AG09309 (cell line): ENCODE measurements at regions not wholly inside any gene's neighbourhood (a gene's known extent, or its start where the extent isn't known, plus 50 kb on each side); places are given as distances from the start of the nearest gene placed in this dataset.

ENCODE experiments used
- DNase-seq: peaks from one replicate; pipeline ENCODE4 v3.0.0-alpha.2; 2010; ENCODE audit warnings: low read depth
- H3K4me3 ChIP-seq: 2 replicates; pipeline ENCODE4 v1.5.1; 2011; ENCODE audit warnings: mild to moderate bottlenecking, low read depth, low read length, moderate library complexity; ENCODE audit not compliant: control insufficient read depth
- CTCF ChIP-seq: IDR thresholded peaks from 2 replicates; pipeline ENCODE4 v1.5.1; 2011; ENCODE audit warnings: mild to moderate bottlenecking, low read depth, low read length, inconsistent platforms; ENCODE audit not compliant: insufficient read depth, control insufficient read depth; ENCODE audit errors: missing control alignments

GRCh38 chr10:10833955-10834354 lies 183.7 kb upstream of the CELF2 start:
- no peak for DNase-seq
- no peak for TF ChIP-seq CTCF

DNA sequence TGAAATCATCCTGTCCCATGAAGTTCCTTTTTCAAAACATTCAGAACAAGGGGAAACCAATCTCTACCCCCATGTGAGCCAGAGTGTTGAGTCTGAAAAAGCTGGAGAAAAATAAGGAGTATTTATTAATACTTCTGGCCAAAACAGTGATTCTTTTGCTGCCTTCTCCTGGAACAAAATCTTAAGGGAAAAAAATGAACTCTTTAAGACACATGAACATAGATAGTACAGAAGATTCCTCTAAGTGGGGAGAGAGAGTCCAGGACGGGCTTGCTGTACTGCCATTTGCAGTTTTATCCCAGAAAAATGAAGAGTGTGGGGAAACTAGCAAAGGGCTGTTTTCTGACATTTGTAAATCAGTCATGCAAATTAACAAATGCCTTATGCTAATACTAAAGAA lies 173.4 kb upstream of the CELF2 start:
- no peak for DNase-seq
- H3K4me3 ChIP-seq, result no peak overlapping the region
- TF ChIP-seq CTCF, result no peak

More at GRCh38 chr10:10833955-10834354, 183.7 kb upstream of the CELF2 start:
- H3K4me3 ChIP-seq, result no peak overlapping the region

- TF ChIP-seq CTCF, result no peak
- no peak for DNase-seq
- no peak overlapping the region for H3K4me3 ChIP-seq
Measured at GRCh38 chr10:10845185-10845584, 172.5 kb upstream of the CELF2 start.

GRCh38 chr10:10845826-10846503 lies 171.7 kb upstream of the CELF2 start:
- TF ChIP-seq CTCF, result no peak
- DNase-seq, result no peak
- no peak overlapping the region for H3K4me3 ChIP-seq

GRCh38 chr10:10846504-10846900 lies 171.2 kb upstream of the CELF2 start:
- no peak for TF ChIP-seq CTCF
- no peak for DNase-seq
- H3K4me3 ChIP-seq, result no peak overlapping the region

DNA sequence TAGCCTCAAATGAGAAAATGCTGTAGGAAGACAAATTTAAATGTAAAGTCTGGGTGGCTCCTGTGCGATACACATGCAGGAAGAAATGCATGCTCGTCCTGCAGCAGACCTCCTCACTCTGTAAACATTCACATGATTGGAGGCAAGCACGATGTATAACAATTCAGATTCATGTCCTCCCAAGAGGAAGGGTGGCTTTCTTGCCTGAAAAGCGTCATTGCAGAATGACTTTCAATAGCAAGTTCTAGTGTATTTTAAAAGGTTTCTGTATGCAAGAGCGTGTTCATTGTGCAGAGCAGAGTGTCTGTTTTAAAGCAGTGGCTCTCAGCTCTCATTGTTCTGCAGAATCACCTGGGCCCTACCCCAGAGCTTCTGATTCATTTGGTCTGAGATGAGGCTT lies 170.3 kb upstream of the CELF2 start:
- DNase-seq, result no peak
- no peak for TF ChIP-seq CTCF
- H3K4me3 ChIP-seq, result no peak overlapping the region
